ENCODE measurements at regions not wholly inside any gene's neighbourhood (a gene's known extent, or its start where the extent isn't known, plus 50 kb on each side); places are given as distances from the start of the nearest gene placed in this dataset.

GRCh38 chr12:67797185-67797741, 148.7 kb downstream of the DYRK2 start:
- no peak for DNase-seq (ENCODE audit: low spot score)

- DNase-seq (ENCODE audit: low spot score) = no peak
Observed at GRCh38 chr12:67797753-67798152, 149.2 kb downstream of the DYRK2 start.

GRCh38 chr12:67798768-67799167, 150.2 kb downstream of the DYRK2 start:
- no peak for DNase-seq (ENCODE audit: low spot score)

GRCh38 chr12:67802731-67803130, 154.2 kb downstream of the DYRK2 start:
- DNase-seq (ENCODE audit: low spot score) = no peak

- no peak for DNase-seq (ENCODE audit: low spot score)
Observed at GRCh38 chr12:67803278-67803993, 154.9 kb downstream of the DYRK2 start.

- DNase-seq (ENCODE audit: low spot score) = no peak
Observed at GRCh38 chr12:67804168-67804567, 155.6 kb downstream of the DYRK2 start.

GRCh38 chr12:67807814-67808213, 159.3 kb downstream of the DYRK2 start:
- no peak for DNase-seq (ENCODE audit: low spot score)

GRCh38 chr12:67810166-67810565, 161.6 kb downstream of the DYRK2 start:
- no peak for DNase-seq (ENCODE audit: low spot score)

- no peak for DNase-seq (ENCODE audit: low spot score)
Observed at GRCh38 chr12:67811437-67812361, 163.2 kb downstream of the DYRK2 start.

GRCh38 chr12:67813456-67813904, 164.9 kb downstream of the DYRK2 start:
- DNase-seq (ENCODE audit: low spot score) = no peak

- DNase-seq (ENCODE audit: low spot score) = no peak
Observed at GRCh38 chr12:67816269-67816668, 167.7 kb downstream of the DYRK2 start.

- DNase-seq (ENCODE audit: low spot score) = no peak
Observed at GRCh38 chr12:67818459-67818903, 169.9 kb downstream of the DYRK2 start.

GRCh38 chr12:67819902-67820301, 169.3 kb upstream of the IFNG-AS1 start:
- no peak for DNase-seq (ENCODE audit: low spot score)

GRCh38 chr12:67820694-67821093, 168.6 kb upstream of the IFNG-AS1 start:
- no peak for DNase-seq (ENCODE audit: low spot score)

- no peak for DNase-seq (ENCODE audit: low spot score)
Observed at GRCh38 chr12:67822826-67823225, 166.4 kb upstream of the IFNG-AS1 start.

GRCh38 chr12:67826148-67826547, 163.1 kb upstream of the IFNG-AS1 start:
- DNase-seq (ENCODE audit: low spot score) = no peak

- DNase-seq (ENCODE audit: low spot score) = no peak
Observed at GRCh38 chr12:67826946-67827720, 162.1 kb upstream of the IFNG-AS1 start.

GRCh38 chr12:67827820-67828383, 161.3 kb upstream of the IFNG-AS1 start:
- DNase-seq (ENCODE audit: low spot score) = no peak

- no peak for DNase-seq (ENCODE audit: low spot score)
Observed at GRCh38 chr12:67829896-67830295, 159.4 kb upstream of the IFNG-AS1 start.

- no peak for DNase-seq (ENCODE audit: low spot score)
Observed at GRCh38 chr12:67832155-67832554, 157.1 kb upstream of the IFNG-AS1 start.

GRCh38 chr12:67833602-67834001, 155.6 kb upstream of the IFNG-AS1 start:
- no peak for DNase-seq (ENCODE audit: low spot score)

GRCh38 chr12:67837876-67838275, 151.4 kb upstream of the IFNG-AS1 start:
- DNase-seq (ENCODE audit: low spot score) = no peak
